Hepatic stellate cell (primary cell): ENCODE measurements at regions not wholly inside any gene's neighbourhood (a gene's known extent, or its start where the extent isn't known, plus 50 kb on each side); places are given as distances from the start of the nearest gene placed in this dataset.

ENCODE experiments used
- DNase-seq: peaks from one replicate; pipeline ENCODE4 v3.0.0; 2011; ENCODE audit warnings: low spot score

- no peak for DNase-seq
Observed at GRCh38 chr1:86229405-86229975, 72.9 kb upstream of the COL24A1 start.

- no peak for DNase-seq
Observed at GRCh38 chr1:86228546-86228945, 72.0 kb upstream of the COL24A1 start.

GRCh38 chr1:86227026-86227425, 70.5 kb upstream of the COL24A1 start:
- DNase-seq: no peak

GRCh38 chr1:86226204-86226603, 69.6 kb upstream of the COL24A1 start:
- DNase-seq: no peak

- DNase-seq: no peak
Observed at GRCh38 chr1:86224651-86225310, 68.2 kb upstream of the COL24A1 start.

GRCh38 chr1:86218859-86219258, 62.3 kb upstream of the COL24A1 start:
- no peak for DNase-seq

GRCh38 chr1:86214605-86215004, 58.0 kb upstream of the COL24A1 start:
- no peak for DNase-seq

- DNase-seq: no peak
Observed at GRCh38 chr1:86209346-86209745, 52.8 kb upstream of the COL24A1 start.

GRCh38 chr1:86207323-86207722, 50.8 kb upstream of the COL24A1 start:
- peak; percentile 66 for DNase-seq
